ENCODE measurements at regions not wholly inside any gene's neighbourhood (a gene's known extent, or its start where the extent isn't known, plus 50 kb on each side); places are given as distances from the start of the nearest gene placed in this dataset.
"Not testable (repeated sequence)": the region's sequence is repeated elsewhere in the genome, so short reads cannot be mapped to it uniquely, and the experiment has no call there.

DNA sequence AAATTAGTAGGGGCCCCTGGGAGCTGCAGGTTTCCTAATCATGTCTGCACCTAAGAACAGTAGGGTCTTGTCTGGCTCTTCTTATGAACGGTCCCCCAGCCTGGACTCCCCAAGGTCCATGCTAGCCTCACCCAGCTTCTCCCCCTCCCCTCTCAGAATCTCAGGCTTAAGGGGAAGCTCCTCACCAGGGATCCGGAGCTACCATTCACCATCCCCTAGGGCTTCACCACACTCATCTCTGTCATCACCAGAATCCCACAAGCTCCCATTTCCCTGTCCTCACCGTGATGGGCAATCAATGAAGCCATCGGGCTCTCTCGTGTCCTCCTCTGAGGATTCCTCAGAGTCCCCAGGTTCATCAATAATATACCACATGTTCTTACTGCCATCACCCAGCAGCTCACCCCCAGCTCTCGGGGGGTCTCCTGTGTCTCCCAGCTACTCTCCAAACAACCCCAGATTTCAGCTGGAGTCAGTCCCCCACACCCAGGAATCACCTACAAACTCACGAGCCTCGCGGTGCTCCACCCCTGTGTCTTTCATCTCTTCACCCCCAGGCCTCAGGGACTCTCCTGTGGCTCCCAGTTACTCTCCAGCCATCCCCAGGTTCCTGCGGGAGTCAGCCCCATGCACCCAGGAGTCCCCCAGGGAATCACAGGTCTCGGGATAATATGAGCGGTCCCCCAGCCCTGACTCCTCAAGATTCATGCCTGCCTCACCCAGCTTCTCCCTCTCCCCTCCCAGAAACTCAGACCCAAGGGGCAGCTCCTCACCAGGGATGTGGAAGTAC, 335.6 kb downstream of the CWH43 start:
- WGBS, 3 donors: 80 to 87% (median 83%) methylated on average over 11 to 12 of the region's 12 CpGs
- intact Hi-C loops (cut with DNase I); ATAC-seq; H3K4me3 ChIP-seq; H3K36me3 ChIP-seq (ENCODE audit: insufficient read depth in 1 of 2, low read depth in 1 of 2); H3K27ac ChIP-seq; H3K27me3 ChIP-seq (ENCODE audit: insufficient read depth in 3 of 3, low read length in 2 of 3); H3K4me1 ChIP-seq; DNase-seq; H3K9me3 ChIP-seq: not testable (repeated sequence)

DNA sequence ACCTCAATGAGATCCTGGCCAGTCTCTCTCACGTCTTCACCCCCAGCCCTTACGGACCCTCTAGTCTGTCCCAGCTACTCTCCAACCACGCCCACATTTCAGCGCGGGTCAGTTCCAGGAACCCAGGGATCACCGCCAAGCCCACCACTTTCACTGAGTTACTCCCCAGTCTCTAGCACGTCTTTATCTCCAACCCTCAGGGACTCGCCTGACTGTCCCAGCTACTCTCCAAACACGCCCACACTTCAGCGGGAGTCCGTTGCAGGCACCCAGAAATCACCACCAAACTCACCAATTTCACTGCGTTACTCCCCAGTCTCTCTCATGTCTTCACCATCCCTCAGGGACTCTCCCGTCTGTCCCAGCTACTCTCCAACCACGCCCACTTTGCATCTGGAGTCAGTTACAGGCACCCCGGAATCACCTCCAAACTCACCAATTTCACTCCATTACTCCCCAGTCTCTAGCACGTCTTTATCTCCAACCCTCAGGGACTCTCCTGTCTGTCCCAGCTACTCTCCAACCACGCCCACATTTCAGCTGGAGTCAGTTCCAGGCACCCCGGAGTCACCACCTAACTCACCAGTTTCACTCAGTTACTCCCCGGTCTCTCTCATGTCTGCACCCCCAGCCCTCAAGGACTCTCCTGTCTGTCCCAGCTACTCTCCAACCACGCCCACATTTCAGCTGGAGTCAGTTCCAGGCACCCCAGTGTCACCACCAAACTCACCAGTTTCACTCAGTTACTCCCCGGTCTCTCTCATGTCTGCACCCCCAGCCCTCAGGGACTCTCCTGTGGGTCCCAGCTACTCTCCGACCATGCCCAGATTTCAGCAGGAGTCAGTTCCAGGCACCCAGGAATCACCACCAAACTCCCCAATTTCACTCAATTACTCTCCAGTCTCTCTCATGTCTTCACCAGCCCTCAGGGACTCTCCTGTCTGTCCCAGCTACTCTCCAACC, 336.8 kb downstream of the CWH43 start:
- 71 to 75% (median 72%) methylated on average over 22 of the region's 22 CpGs for WGBS, 3 donors
- H3K4me3 ChIP-seq; H3K4me1 ChIP-seq; intact Hi-C loops (cut with DNase I); H3K9me3 ChIP-seq; H3K27me3 ChIP-seq (ENCODE audit: insufficient read depth in 3 of 3, low read length in 2 of 3); H3K36me3 ChIP-seq (ENCODE audit: insufficient read depth in 1 of 2, low read depth in 1 of 2); ATAC-seq; H3K27ac ChIP-seq: not testable (repeated sequence)
- peak in 1 of 2 donors; percentile 45 for DNase-seq

DNA sequence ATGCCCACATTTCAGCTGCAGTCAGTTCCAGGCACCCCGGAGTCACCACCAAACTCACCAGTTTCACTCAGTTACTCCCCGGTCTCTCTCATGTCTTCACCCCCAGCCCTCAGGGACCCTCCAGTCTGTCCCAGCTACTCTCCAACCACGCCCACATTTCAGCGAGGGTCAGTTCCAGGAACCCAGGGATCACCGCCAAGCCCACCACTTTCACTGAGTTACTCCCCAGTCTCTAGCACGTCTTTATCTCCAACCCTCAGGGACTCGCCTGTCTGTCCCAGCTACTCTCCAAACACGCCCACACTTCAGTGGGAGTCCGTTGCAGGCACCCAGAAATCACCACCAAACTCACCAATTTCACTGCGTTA, 337.5 kb downstream of the CWH43 start:
- H3K27ac ChIP-seq; H3K4me3 ChIP-seq; H3K9me3 ChIP-seq; H3K36me3 ChIP-seq (ENCODE audit: insufficient read depth in 1 of 2, low read depth in 1 of 2); DNase-seq; H3K27me3 ChIP-seq (ENCODE audit: insufficient read depth in 3 of 3, low read length in 2 of 3); intact Hi-C loops (cut with DNase I); H3K4me1 ChIP-seq; ATAC-seq: not testable (repeated sequence)
- 74 to 82% (median 79%) methylated on average over 6 of the region's 10 CpGs for WGBS, 3 donors
